Right lobe of liver (tissue), 4 donors: ENCODE measurements at regions not wholly inside any gene's neighbourhood (a gene's known extent, or its start where the extent isn't known, plus 50 kb on each side); places are given as distances from the start of the nearest gene placed in this dataset.
"Not testable (repeated sequence)": the region's sequence is repeated elsewhere in the genome, so short reads cannot be mapped to it uniquely, and the experiment has no call there.

Experiments used
- CTCF ChIP-seq, 4 donors: fragments of 200-600 bp in 3 of 4; fragments of 450-650 bp in 1 of 4; IDR thresholded peaks; one replicate each; pipeline versions ENCODE4 v1.5.1 to v1.8.0; 2016 to 2022; ENCODE audit warnings: antibody characterized with exemption in 4 of 4, mild to moderate bottlenecking in 2 of 4
- POLR2A ChIP-seq: fragments of 450-650 bp; IDR thresholded peaks from one replicate; pipeline ENCODE4 v1.6.1; 2017; ENCODE audit warnings: antibody characterized with exemption, mild to moderate bottlenecking
- donor health status: DM: no; HTN: no; CAD: no.
- donor health status: DM: no; HTN: no; CAD: no.
- donor health status: DM: no; HTN: yes; CAD: no.

- TF ChIP-seq POLR2A; CTCF (IDR thresholded peaks at IDR 0.05): not testable (repeated sequence)
These were observed 123.8 kb upstream of the FOXD4L5 start for GRCh38 chr9:65408806-65409205.
